Heart right ventricle (tissue), 16 donors: ENCODE measurements at regions not wholly inside any gene's neighbourhood (a gene's known extent, or its start where the extent isn't known, plus 50 kb on each side); places are given as distances from the start of the nearest gene placed in this dataset.

Source experiments
- ATAC-seq, 8 donors: fragments of 200-7000 bp; cut with Tn5 transposase; one replicate each; pipeline ENCODE4 v1.9.1; 2020; ENCODE audit warnings: mild to moderate bottlenecking in 8 of 8, moderate library complexity in 8 of 8, moderate number of reproducible peaks in 1 of 8
- DNase-seq, 2 donors: peaks; one replicate each; pipeline ENCODE4 v3.0.0-alpha.2; 2020
- H3K27ac ChIP-seq, 10 donors: fragments of 200-600 bp; sonication (generic) in 2 of 10; one replicate each; pipeline versions ENCODE4 v1.5.0 to v1.8.0; 2020 to 2022; ENCODE audit warnings: mild to moderate bottlenecking in 3 of 10
- H3K27me3 ChIP-seq, 7 donors: fragments of 200-600 bp; one replicate each; pipeline ENCODE4 v1.8.0; 2021 to 2022; ENCODE audit warnings: mild to moderate bottlenecking in 2 of 7
- H3K36me3 ChIP-seq, 9 donors: fragments of 200-600 bp; sonication (generic) in 1 of 9; one replicate each; pipeline versions ENCODE4 v1.5.0 to v1.8.0; 2020 to 2022; ENCODE audit warnings: mild to moderate bottlenecking in 2 of 9
- H3K4me1 ChIP-seq, 9 donors: fragments of 200-600 bp; sonication (generic) in 1 of 9; one replicate each; pipeline versions ENCODE4 v1.5.0 to v1.8.0; 2020 to 2022; ENCODE audit warnings: mild to moderate bottlenecking in 4 of 9
- H3K4me3 ChIP-seq, 10 donors: fragments of 200-600 bp; sonication (generic) in 2 of 10; one replicate each; pipeline versions ENCODE4 v1.5.0 to v1.8.0; 2020 to 2022; ENCODE audit warnings: mild to moderate bottlenecking in 7 of 10, moderate library complexity in 2 of 10
- H3K9me3 ChIP-seq, 11 donors: fragments of 200-600 bp in 10 of 11; sonication (generic) in 2 of 11; one replicate each; pipeline versions ENCODE4 v1.5.0 to v1.8.0; 2013 to 2022; ENCODE audit warnings: mild to moderate bottlenecking in 2 of 11, control low read depth in 1 of 11, moderate library complexity in 1 of 11
- CTCF ChIP-seq, 9 donors: fragments of 200-600 bp; sonication (generic) in 2 of 9; IDR thresholded peaks; one replicate each; pipeline versions ENCODE4 v1.5.0 to v1.8.0; 2021 to 2022; ENCODE audit warnings: antibody characterized with exemption in 9 of 9, mild to moderate bottlenecking in 5 of 9, moderate library complexity in 1 of 9
- WGBS, 2 donors: extraction: QIAGEN DNeasy Blood & Tissue Kit; methylation state at CpG; one replicate each; pipeline ENCODE4 v1.1.7; 2013; ENCODE audit warnings: inconsistent platforms in 1 of 2; 5-methylcytosine and 5-hydroxymethylcytosine counted together
- intact Hi-C, 10 donors: fragments of 100-400 bp; cut with DNase I; formaldehyde crosslinking; loops; one replicate each; pipeline versions ENCODE4 v1.11.1 to v1.14.2; 2022
- donor health status: Arrhythmogenic right ventricular cardiomyopathy.
- donor health status: ischemic (EF 13 %, LVEDD 7.1; RV severe dilation, severe dysfunction).
- donor health status: healthy with polysubstance abuse.
- donor health status: DM: no; HTN: yes; CAD: no.
- donor health status: DM: no; HTN: no; CAD: no.
- donor health status: ischemic (EF 25% LVEDD 6.9; RV normal size, moderate dysfunction).
- donor health status: ischemic (EF 25% LVEDD 5.7; RV mildly dilated, moderate dysfunction).
- donor health status: healthy.
- donor health status: DM: yes; HTN: yes; CAD: no.
- donor health status: Ischemic cardiomyopathy.
- donor health status: ischemic (EF 35%, LVEDD 5.7; RV mildly dilated, moderate dysfunction).
- donor health status: nonischemic (EF 11% LVEDD 7.7; RV severe dilation, severe dysfunction).
- donor health status: DM: yes; HTN: yes; CAD: no.
- donor health status: PGD.
- donor health status: ischemic (EF 29% LVEDD 5.4; RV normal size, mild dysfunction).
- donor health status: nonischemic (EF 23%, LVEDD 6.1; RV moderate dilation, normal function).

DNA sequence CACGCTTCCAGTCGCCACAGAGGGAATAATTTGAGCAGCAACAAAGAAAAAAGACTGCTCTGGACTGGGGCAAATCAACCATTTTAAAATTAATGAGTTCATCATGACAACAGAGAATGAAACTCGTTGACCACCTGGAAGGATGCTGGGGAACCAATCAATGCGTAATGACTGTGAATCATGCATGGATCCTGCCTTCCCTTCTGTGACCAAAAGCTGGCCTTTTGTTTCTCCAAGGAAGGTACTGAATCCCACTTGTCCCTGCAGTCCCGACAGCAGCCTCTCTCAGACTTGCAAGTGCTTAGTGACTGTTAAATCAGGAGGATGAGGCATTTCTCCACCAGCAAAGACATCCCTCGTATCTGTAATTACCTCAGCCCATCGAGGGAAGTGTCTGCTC is 68.0 kb upstream of the TNS3 start:
- Histone ChIP-seq H3K27me3 (no peaks in the 10 kb centered on the region), H3K27ac (peak overlapping the region in 1 of 10 donors; percentile 70), H3K9me3 (no peaks in the 10 kb centered on the region), H3K4me3 (no peak overlapping the region), H3K4me1 (peaks cover 0 to 47% (median 16%) of the 10 kb centered on the region in 9 donors), H3K36me3 (no peaks in the 10 kb centered on the region)
- intact Hi-C loops = no loop called here
- WGBS, 2 donors = 93 to 94% methylated on average over 7 of the region's 7 CpGs
- no peak for DNase-seq
- ATAC-seq = no peak
- no peak for TF ChIP-seq CTCF (IDR thresholded peaks at IDR 0.05)

DNA sequence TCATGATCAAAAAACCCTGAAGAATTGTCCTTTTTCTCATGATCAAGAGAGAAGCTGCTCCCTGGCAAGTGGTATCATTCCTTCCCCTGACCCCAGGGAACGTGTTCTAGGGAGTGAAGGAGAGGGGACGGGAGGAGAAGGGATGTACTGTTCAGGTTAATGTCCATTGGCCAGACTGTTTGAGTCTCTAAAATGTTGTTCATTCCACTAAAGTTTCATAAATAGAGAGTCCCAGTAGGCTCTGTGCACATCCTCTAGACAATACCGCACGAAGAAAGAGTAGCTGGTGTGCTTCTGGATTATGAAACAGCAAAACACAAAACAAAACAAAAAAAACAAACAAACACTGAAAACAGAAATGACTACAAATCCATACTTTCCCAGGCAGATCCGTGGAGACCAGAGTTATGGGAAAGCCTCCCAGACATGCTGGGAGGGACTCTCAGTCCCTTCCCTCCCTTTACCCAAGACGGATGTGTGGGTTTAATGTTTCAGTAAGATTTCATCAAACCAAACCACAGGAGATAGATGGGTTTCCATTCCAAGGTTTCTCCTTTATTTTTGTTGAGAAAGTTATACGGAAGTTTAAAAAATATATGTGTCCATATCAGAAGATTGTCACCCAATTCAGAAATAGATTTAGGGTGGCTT is 66.5 kb upstream of the TNS3 start:
- Histone ChIP-seq H3K36me3 (no peaks in the 10 kb centered on the region), H3K4me1 (peaks cover 0 to 34% (median 13%) of the 10 kb centered on the region in 9 donors), H3K27ac (peak overlapping the region in 7 of 10 donors; percentile 4 to 70 (median 61)), H3K4me3 (no peak overlapping the region), H3K27me3 (no peaks in the 10 kb centered on the region), H3K9me3 (peaks cover 0 to 12% (median 0%) of the 10 kb centered on the region in 11 donors)
- TF ChIP-seq CTCF (IDR thresholded peaks at IDR 0.05) = no peak
- 72 to 78% methylated on average over 7 of the region's 7 CpGs for WGBS, 2 donors
- intact Hi-C loops = no loop called here
- DNase-seq (no peak), ATAC-seq (peak in 6 of 8 donors; percentile 31 to 68 (median 44))

- WGBS, 2 donors = 97 to 99% methylated on average over 2 of the region's 2 CpGs
Observed at GRCh38 chr7:47647918-47648250, 66.0 kb upstream of the TNS3 start.

GRCh38 chr7:47647181-47647917 is 65.4 kb upstream of the TNS3 start:
- ATAC-seq = peak in 5 of 8 donors; percentile 23 to 52 (median 36)
- no peak for DNase-seq
- H3K4me1 ChIP-seq = peaks cover 0 to 33% (median 13%) of the 10 kb centered on the region in 9 donors
- H3K9me3 ChIP-seq = peaks cover 0 to 19% (median 0%) of the 10 kb centered on the region in 11 donors
- H3K4me3 ChIP-seq = no peak overlapping the region
- TF ChIP-seq CTCF (IDR thresholded peaks at IDR 0.05) = no peak
- no peaks in the 10 kb centered on the region for H3K27me3 ChIP-seq
- intact Hi-C loops = no loop called here
- no peaks in the 10 kb centered on the region for H3K36me3 ChIP-seq
- peak overlapping the region in 4 of 10 donors; percentile 53 to 70 (median 64) for H3K27ac ChIP-seq
- 53 to 63% methylated on average over 9 of the region's 9 CpGs for WGBS, 2 donors

More at GRCh38 chr7:47647918-47648250, 66.0 kb upstream of the TNS3 start:
- TF ChIP-seq CTCF (IDR thresholded peaks at IDR 0.05) = no peak
- intact Hi-C loops = no loop called here
- Histone ChIP-seq H3K4me3 (no peak overlapping the region), H3K4me1 (peaks cover 0 to 33% (median 13%) of the 10 kb centered on the region in 9 donors), H3K9me3 (peaks cover 0 to 17% (median 0%) of the 10 kb centered on the region in 11 donors), H3K27ac (peak overlapping the region in 5 of 10 donors; percentile 4 to 70 (median 61)), H3K36me3 (no peaks in the 10 kb centered on the region), H3K27me3 (no peaks in the 10 kb centered on the region)
- DNase-seq (no peak), ATAC-seq (no peak)
